ENCODE measurements at regions not wholly inside any gene's neighbourhood (a gene's known extent, or its start where the extent isn't known, plus 50 kb on each side); places are given as distances from the start of the nearest gene placed in this dataset.

GRCh38 chr20:48302149-48302548 is 516.9 kb upstream of the SULF2 start (continued):
- TF ChIP-seq, protein P1, sequence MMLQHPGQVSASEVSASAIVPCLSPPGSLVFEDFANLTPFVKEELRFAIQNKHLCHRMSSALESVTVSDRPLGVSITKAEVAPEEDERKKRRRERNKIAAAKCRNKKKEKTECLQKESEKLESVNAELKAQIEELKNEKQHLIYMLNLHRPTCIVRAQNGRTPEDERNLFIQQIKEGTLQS (CRISPR knock-in tag; conservative IDR thresholded peaks at IDR 0.05): no peak
- no peak for TF ChIP-seq SP1 (CRISPR knock-in tag; conservative IDR thresholded peaks at IDR 0.05)
- no peak for TF ChIP-seq PREB (CRISPR knock-in tag; IDR thresholded peaks at IDR 0.05; ENCODE audit: borderline replicate concordance)

DNA sequence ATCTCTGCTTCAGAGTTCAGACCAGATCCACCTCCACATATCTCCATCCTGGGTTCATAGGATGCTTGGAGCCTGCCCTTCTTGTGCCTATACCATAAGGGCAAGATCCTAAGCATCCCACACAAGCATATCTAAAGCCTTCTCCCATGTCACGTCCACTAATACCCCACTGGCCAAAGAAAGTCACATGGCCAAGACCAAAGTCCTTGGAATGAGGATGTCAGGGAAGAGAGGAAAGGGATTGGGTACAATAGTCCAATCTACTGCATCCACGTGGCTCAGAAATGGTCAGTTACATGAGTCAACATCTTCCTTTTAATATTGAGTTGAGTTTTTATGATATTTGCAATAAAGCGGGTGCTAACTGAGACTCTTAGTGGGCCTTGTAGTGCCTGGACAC is 515.9 kb upstream of the SULF2 start:
- peaks cover 2% of the 10 kb centered on the region for H3K4me1 Mint-ChIP-seq
- POLR2A ChIA-PET: no interaction called here
- CTCF ChIA-PET: no interaction called here
- peaks cover 8% of the 10 kb centered on the region; the same call in 1 of the 2 replicates for H3K9me3 Mint-ChIP-seq
- no peak overlapping the region for H3K4me3 Mint-ChIP-seq
- H3K27me3 Mint-ChIP-seq (ENCODE audit: low read depth): 0 out of 2 replicates have a peak, but pooled peaks cover 3% of the 10 kb centered on the region
- ATAC-seq (no peak), DNase-seq (ENCODE audit: low spot score) (no peak)
- H3K27ac Mint-ChIP-seq: no peak overlapping the region
- H3K36me3 Mint-ChIP-seq: peaks cover 4% of the 10 kb centered on the region; the same call in 1 of the 2 replicates
- no peak for TF ChIP-seq ETV6 (CRISPR knock-in tag; IDR thresholded peaks at IDR 0.05)
- no peak for TF ChIP-seq ZBTB21 (CRISPR knock-in tag; IDR thresholded peaks at IDR 0.05; ENCODE audit: borderline replicate concordance)
- TF ChIP-seq TEAD1 (CRISPR knock-in tag; IDR thresholded peaks at IDR 0.05): no peak
- TF ChIP-seq, protein P2, sequence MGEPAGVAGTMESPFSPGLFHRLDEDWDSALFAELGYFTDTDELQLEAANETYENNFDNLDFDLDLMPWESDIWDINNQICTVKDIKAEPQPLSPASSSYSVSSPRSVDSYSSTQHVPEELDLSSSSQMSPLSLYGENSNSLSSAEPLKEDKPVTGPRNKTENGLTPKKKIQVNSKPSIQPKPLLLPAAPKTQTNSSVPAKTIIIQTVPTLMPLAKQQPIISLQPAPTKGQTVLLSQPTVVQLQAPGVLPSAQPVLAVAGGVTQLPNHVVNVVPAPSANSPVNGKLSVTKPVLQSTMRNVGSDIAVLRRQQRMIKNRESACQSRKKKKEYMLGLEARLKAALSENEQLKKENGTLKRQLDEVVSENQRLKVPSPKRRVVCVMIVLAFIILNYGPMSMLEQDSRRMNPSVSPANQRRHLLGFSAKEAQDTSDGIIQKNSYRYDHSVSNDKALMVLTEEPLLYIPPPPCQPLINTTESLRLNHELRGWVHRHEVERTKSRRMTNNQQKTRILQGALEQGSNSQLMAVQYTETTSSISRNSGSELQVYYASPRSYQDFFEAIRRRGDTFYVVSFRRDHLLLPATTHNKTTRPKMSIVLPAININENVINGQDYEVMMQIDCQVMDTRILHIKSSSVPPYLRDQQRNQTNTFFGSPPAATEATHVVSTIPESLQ (CRISPR knock-in tag; IDR thresholded peaks at IDR 0.05): no peak
- TF ChIP-seq SOX15 (CRISPR knock-in tag; IDR thresholded peaks at IDR 0.05): no peak
- TF ChIP-seq, protein P3, sequence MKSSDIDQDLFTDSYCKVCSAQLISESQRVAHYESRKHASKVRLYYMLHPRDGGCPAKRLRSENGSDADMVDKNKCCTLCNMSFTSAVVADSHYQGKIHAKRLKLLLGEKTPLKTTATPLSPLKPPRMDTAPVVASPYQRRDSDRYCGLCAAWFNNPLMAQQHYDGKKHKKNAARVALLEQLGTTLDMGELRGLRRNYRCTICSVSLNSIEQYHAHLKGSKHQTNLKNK (CRISPR knock-in tag; IDR thresholded peaks at IDR 0.05): no peak
- TF ChIP-seq ZNF263 (CRISPR knock-in tag; IDR thresholded peaks at IDR 0.05; ENCODE audit: low read depth): no peak
- no peak for TF ChIP-seq ZNF121 (CRISPR knock-in tag; IDR thresholded peaks at IDR 0.05)
- TF ChIP-seq, protein P4, sequence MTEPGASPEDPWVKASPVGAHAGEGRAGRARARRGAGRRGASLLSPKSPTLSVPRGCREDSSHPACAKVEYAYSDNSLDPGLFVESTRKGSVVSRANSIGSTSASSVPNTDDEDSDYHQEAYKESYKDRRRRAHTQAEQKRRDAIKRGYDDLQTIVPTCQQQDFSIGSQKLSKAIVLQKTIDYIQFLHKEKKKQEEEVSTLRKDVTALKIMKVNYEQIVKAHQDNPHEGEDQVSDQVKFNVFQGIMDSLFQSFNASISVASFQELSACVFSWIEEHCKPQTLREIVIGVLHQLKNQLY (CRISPR knock-in tag; IDR thresholded peaks at IDR 0.05): no peak
- no peak for TF ChIP-seq EMX1 (CRISPR knock-in tag; IDR thresholded peaks at IDR 0.05)
- TF ChIP-seq ZNF532 (CRISPR knock-in tag; IDR thresholded peaks at IDR 0.05; ENCODE audit: borderline replicate concordance): no peak
- TF ChIP-seq MAX (CRISPR knock-in tag; IDR thresholded peaks at IDR 0.05): no peak
- no peak for TF ChIP-seq ZNF138 (CRISPR knock-in tag; conservative IDR thresholded peaks at IDR 0.05)
- TF ChIP-seq GRHL2 (CRISPR knock-in tag; IDR thresholded peaks at IDR 0.05; ENCODE audit: insufficient replicate concordance, severe bottlenecking): no peak
- no peak for TF ChIP-seq ZNF423 (CRISPR knock-in tag; IDR thresholded peaks at IDR 0.05)
- no peak for TF ChIP-seq JAZF1 (CRISPR knock-in tag; IDR thresholded peaks at IDR 0.05)
- no peak for TF ChIP-seq ZNF232 (CRISPR knock-in tag; IDR thresholded peaks at IDR 0.05)
